Erythroblast (primary cell): ENCODE measurements at regions not wholly inside any gene's neighbourhood (a gene's known extent, or its start where the extent isn't known, plus 50 kb on each side); places are given as distances from the start of the nearest gene placed in this dataset.

Experiments
- GATA1 ChIP-seq: IDR thresholded peaks from 2 replicates; pipeline ENCODE4 v1.6.1; 2011; ENCODE audit warnings: low read depth, mild to moderate bottlenecking, control low read depth, low read length, moderate library complexity
- POLR2A ChIP-seq: IDR thresholded peaks from 2 replicates; pipeline ENCODE4 v1.6.1; 2011; ENCODE audit warnings: mild to moderate bottlenecking, low read length

DNA sequence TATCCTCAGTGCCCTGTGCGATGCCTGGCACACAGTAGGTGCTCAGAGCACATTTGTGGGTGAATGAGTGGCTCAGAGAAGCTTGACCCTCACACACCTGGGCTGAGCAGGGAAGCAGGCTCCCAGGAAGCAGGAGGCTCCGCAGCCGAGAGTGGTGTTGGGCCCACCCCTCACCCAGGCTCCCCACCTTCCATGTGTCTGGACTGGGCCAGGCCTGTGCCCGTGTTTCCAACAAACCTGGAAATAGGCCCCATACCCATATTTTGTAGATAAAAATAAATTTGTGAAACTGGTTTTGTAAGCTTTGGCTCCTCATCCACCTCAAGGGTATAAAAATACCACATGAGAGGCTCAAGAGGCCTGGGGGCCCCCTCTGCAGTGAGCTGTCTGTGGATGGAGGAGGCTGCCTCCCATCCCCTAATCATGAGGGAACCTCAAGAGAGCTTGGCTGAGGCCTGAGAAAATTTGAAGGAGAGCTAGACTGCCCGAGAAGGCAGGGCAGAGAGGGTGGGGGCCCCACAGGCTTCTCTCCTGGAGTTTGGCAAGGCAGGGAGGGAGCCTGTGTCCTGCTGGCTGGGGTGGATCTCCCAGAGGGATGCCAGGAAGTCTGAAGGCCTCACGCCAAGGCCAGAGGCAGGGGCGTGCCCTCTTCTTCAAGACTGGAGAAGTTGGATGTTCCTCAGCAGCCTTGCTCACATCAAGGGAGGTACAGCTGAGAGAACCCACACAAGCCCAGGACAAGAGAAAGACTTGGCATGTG, 147.0 kb upstream of the NECTIN1 start:
- TF ChIP-seq POLR2A (no peak), GATA1 (no peak)
